Naive thymus-derived CD4-positive, alpha-beta T cell (primary cell): ENCODE measurements at regions not wholly inside any gene's neighbourhood (a gene's known extent, or its start where the extent isn't known, plus 50 kb on each side); places are given as distances from the start of the nearest gene placed in this dataset.
A peak's percentile ranks its signal among the peaks of the same experiment; 100 is the strongest.

Source experiments
- ATAC-seq: fragments of 150-1000 bp; cut with Tn5 transposase; 2 replicates; pipeline ENCODE4 v1.10.0; 2021; ENCODE audit warnings: mild to moderate bottlenecking, moderate library complexity
- CTCF ChIA-PET: fragments of 350-600 bp; sonication (Branson Sonifier 250); formaldehyde crosslinking; loops from one replicate; lab custom pipeline; 2021; ENCODE audit warnings: antibody characterized with exemption; lab: Charles Lee
- POLR2A ChIA-PET: fragments of 350-600 bp; sonication (Branson Sonifier 250); formaldehyde crosslinking; loops from one replicate; lab custom pipeline; 2021; ENCODE audit warnings: antibody characterized with exemption, inconsistent platforms; lab: Charles Lee
- DNase-seq, 9 donors: peaks; one replicate each; pipeline versions ENCODE4 v3.0.0 to v3.0.0-alpha.2; 2020 to 2022; ENCODE audit warnings: mixed read lengths in 1 of 9
- H3K27ac ChIP-seq: one replicate; pipeline ENCODE4 v1.7.0; 2013; ENCODE audit warnings: mild to moderate bottlenecking, low read depth, low read length, moderate library complexity
- H3K27me3 ChIP-seq, 2 donors: one replicate each; pipeline ENCODE4 v1.7.0; 2013; ENCODE audit warnings: low read length in 2 of 2, mild to moderate bottlenecking in 2 of 2, moderate library complexity in 2 of 2; ENCODE audit not compliant: control insufficient read depth in 2 of 2, insufficient read depth in 2 of 2
- H3K36me3 ChIP-seq, 3 experiments: 1 replicate in 2 of 3; 2 replicates in 1 of 3; pipeline ENCODE4 v1.7.0; 2013; ENCODE audit warnings: low read length in 3 of 3, mild to moderate bottlenecking in 3 of 3, moderate library complexity in 1 of 3; ENCODE audit not compliant: insufficient read depth in 3 of 3, control insufficient read depth in 2 of 3
- H3K4me1 ChIP-seq, 2 donors: one replicate each; pipeline ENCODE4 v1.7.0; 2013; ENCODE audit warnings: low read length in 2 of 2, mild to moderate bottlenecking in 2 of 2, moderate library complexity in 1 of 2; ENCODE audit not compliant: control insufficient read depth in 2 of 2, insufficient read depth in 2 of 2
- H3K4me3 ChIP-seq: 2 replicates; pipeline ENCODE4 v1.7.0; 2013; ENCODE audit warnings: mild to moderate bottlenecking, low read length
- H3K9me3 ChIP-seq, 3 experiments: 1 replicate in 2 of 3; 2 replicates in 1 of 3; pipeline ENCODE4 v1.7.0; 2013; ENCODE audit warnings: low read length in 3 of 3; ENCODE audit not compliant: control insufficient read depth in 2 of 3
- H3K27ac Mint-ChIP-seq, 9 donors: one replicate each; pipeline ENCODE4 v1.8.0; 2020 to 2022; ENCODE audit warnings: mixed read lengths in 9 of 9, mild to moderate bottlenecking in 8 of 9, moderate library complexity in 5 of 9, inconsistent platforms in 2 of 9
- H3K27me3 Mint-ChIP-seq, 5 donors: one replicate each; pipeline ENCODE4 v1.8.0; 2021 to 2022; ENCODE audit warnings: mixed read lengths in 5 of 5, mild to moderate bottlenecking in 1 of 5
- H3K36me3 Mint-ChIP-seq, 5 donors: one replicate each; pipeline ENCODE4 v1.8.0; 2020 to 2022; ENCODE audit warnings: mixed read lengths in 5 of 5, mild to moderate bottlenecking in 3 of 5, inconsistent platforms in 1 of 5
- H3K4me1 Mint-ChIP-seq, 7 donors: one replicate each; pipeline ENCODE4 v1.8.0; 2020 to 2022; ENCODE audit warnings: mixed read lengths in 7 of 7, mild to moderate bottlenecking in 3 of 7, inconsistent platforms in 1 of 7
- H3K4me3 Mint-ChIP-seq, 10 donors: one replicate each; pipeline ENCODE4 v1.8.0; 2020 to 2022; ENCODE audit warnings: mild to moderate bottlenecking in 10 of 10, mixed read lengths in 10 of 10, moderate library complexity in 6 of 10, inconsistent platforms in 2 of 10
- H3K9me3 Mint-ChIP-seq, 11 donors: one replicate each; pipeline ENCODE4 v1.8.0; 2020 to 2022; ENCODE audit warnings: mixed read lengths in 11 of 11, mild to moderate bottlenecking in 4 of 11, inconsistent platforms in 1 of 11, moderate library complexity in 1 of 11
- intact Hi-C, 2 donors: fragments of 100-400 bp; cut with micrococcal nuclease; formaldehyde crosslinking; loops; one replicate each; pipeline ENCODE4 v1.15.1; 2023

GRCh38 chr9:108479989-108480652 is 375.7 kb downstream of the ACTL7B start:
- Histone ChIP-seq H3K9me3 (no peaks in the 10 kb centered on the region), H3K27me3 (no peaks in the 10 kb centered on the region), H3K36me3 (no peaks in the 10 kb centered on the region), H3K4me3 (no peak overlapping the region), H3K4me1 (no peaks in the 10 kb centered on the region), H3K27ac (no peak overlapping the region)
- CTCF ChIA-PET: no interaction called here
- DNase-seq: no peak
- intact Hi-C loops: no loop called here
- H3K9me3 Mint-ChIP-seq: peaks cover 0 to 9% (median 0%) of the 10 kb centered on the region in 11 donors
- no peak overlapping the region for H3K4me3 Mint-ChIP-seq
- POLR2A ChIA-PET: interaction anchor here (0.6 kb wide), 1 partner anchor 71 kb away, joined by 3 read pairs; no protein-coding TSS in a partner anchor
- peaks cover 0 to 12% (median 0%) of the 10 kb centered on the region in 5 donors for H3K27me3 Mint-ChIP-seq
- H3K4me1 Mint-ChIP-seq: no peaks in the 10 kb centered on the region
- no peaks in the 10 kb centered on the region for H3K36me3 Mint-ChIP-seq
- ATAC-seq: no peak
- H3K27ac Mint-ChIP-seq: no peak overlapping the region

GRCh38 chr9:108478431-108479332 is 377.1 kb downstream of the ACTL7B start:
- peak; percentile 22 for ATAC-seq
- no peak for DNase-seq
- Histone ChIP-seq H3K4me3 (no peak overlapping the region), H3K27me3 (no peaks in the 10 kb centered on the region), H3K36me3 (no peaks in the 10 kb centered on the region), H3K9me3 (peaks cover 0 to 3% (median 0%) of the 10 kb centered on the region in 3 experiments), H3K4me1 (no peaks in the 10 kb centered on the region), H3K27ac (no peak overlapping the region)
- no peak overlapping the region for H3K4me3 Mint-ChIP-seq
- H3K36me3 Mint-ChIP-seq: no peaks in the 10 kb centered on the region
- H3K27ac Mint-ChIP-seq: no peak overlapping the region
- POLR2A ChIA-PET: no interaction called here
- CTCF ChIA-PET: no interaction called here
- H3K9me3 Mint-ChIP-seq: peaks cover 0 to 9% (median 0%) of the 10 kb centered on the region in 11 donors
- intact Hi-C loops: no loop called here
- peaks cover 0 to 12% (median 0%) of the 10 kb centered on the region in 5 donors for H3K27me3 Mint-ChIP-seq
- H3K4me1 Mint-ChIP-seq: no peaks in the 10 kb centered on the region

GRCh38 chr9:108477529-108478006 is 378.2 kb downstream of the ACTL7B start:
- Histone ChIP-seq H3K36me3 (no peaks in the 10 kb centered on the region), H3K4me3 (no peak overlapping the region), H3K27me3 (no peaks in the 10 kb centered on the region), H3K4me1 (no peaks in the 10 kb centered on the region), H3K9me3 (peaks cover 0 to 3% (median 0%) of the 10 kb centered on the region in 3 experiments), H3K27ac (no peak overlapping the region)
- ATAC-seq: no peak
- Mint-ChIP-seq H3K9me3 (peaks cover 0 to 10% (median 0%) of the 10 kb centered on the region in 11 donors), H3K4me1 (no peaks in the 10 kb centered on the region), H3K4me3 (no peak overlapping the region), H3K36me3 (peaks cover 0 to 5% (median 0%) of the 10 kb centered on the region in 5 donors), H3K27ac (no peak overlapping the region), H3K27me3 (peaks cover 0 to 6% (median 0%) of the 10 kb centered on the region in 5 donors)
- ChIA-PET POLR2A (no interaction called here), CTCF (no interaction called here)
- no peak for DNase-seq
- intact Hi-C loops: no loop called here

GRCh38 chr9:108476574-108476973 is 379.2 kb downstream of the ACTL7B start:
- CTCF ChIA-PET: no interaction called here
- no peaks in the 10 kb centered on the region for H3K27me3 ChIP-seq
- no peak overlapping the region for H3K4me3 ChIP-seq
- Mint-ChIP-seq H3K4me3 (no peak overlapping the region), H3K27ac (no peak overlapping the region), H3K4me1 (no peaks in the 10 kb centered on the region), H3K9me3 (peaks cover 0 to 13% (median 0%) of the 10 kb centered on the region in 11 donors), H3K36me3 (peaks cover 0 to 7% (median 0%) of the 10 kb centered on the region in 5 donors), H3K27me3 (peaks cover 0 to 9% (median 0%) of the 10 kb centered on the region in 5 donors)
- peaks cover 0 to 3% (median 0%) of the 10 kb centered on the region in 3 experiments for H3K9me3 ChIP-seq
- no peak overlapping the region for H3K27ac ChIP-seq
- no peaks in the 10 kb centered on the region for H3K36me3 ChIP-seq
- H3K4me1 ChIP-seq: no peaks in the 10 kb centered on the region
- intact Hi-C loops: no loop called here
- ATAC-seq (no peak), DNase-seq (no peak)
- POLR2A ChIA-PET: no interaction called here

GRCh38 chr9:108475813-108476212 is 380.0 kb downstream of the ACTL7B start:
- Mint-ChIP-seq H3K9me3 (peaks cover 0 to 17% (median 0%) of the 10 kb centered on the region in 11 donors), H3K4me1 (no peaks in the 10 kb centered on the region), H3K4me3 (no peak overlapping the region), H3K27me3 (peaks cover 0 to 9% (median 0%) of the 10 kb centered on the region in 5 donors), H3K27ac (no peak overlapping the region), H3K36me3 (peaks cover 0 to 7% (median 0%) of the 10 kb centered on the region in 5 donors)
- intact Hi-C loops: no loop called here
- Histone ChIP-seq H3K36me3 (no peaks in the 10 kb centered on the region), H3K9me3 (peaks cover 0 to 3% (median 0%) of the 10 kb centered on the region in 3 experiments), H3K27me3 (no peaks in the 10 kb centered on the region), H3K4me1 (no peaks in the 10 kb centered on the region), H3K27ac (no peak overlapping the region), H3K4me3 (no peak overlapping the region)
- ChIA-PET CTCF (no interaction called here), POLR2A (no interaction called here)
- DNase-seq (no peak), ATAC-seq (no peak)

- ATAC-seq: no peak
- peaks cover 0 to 9% (median 0%) of the 10 kb centered on the region in 5 donors for H3K27me3 Mint-ChIP-seq
These were observed 381.4 kb downstream of the ACTL7B start for GRCh38 chr9:108474356-108474755.

More at GRCh38 chr9:108474356-108474755, 381.4 kb downstream of the ACTL7B start:
- Histone ChIP-seq H3K27ac (no peak overlapping the region), H3K4me3 (no peak overlapping the region), H3K36me3 (no peaks in the 10 kb centered on the region), H3K27me3 (no peaks in the 10 kb centered on the region), H3K4me1 (no peaks in the 10 kb centered on the region), H3K9me3 (peaks cover 0 to 3% (median 0%) of the 10 kb centered on the region in 3 experiments)
- Mint-ChIP-seq H3K4me3 (no peak overlapping the region), H3K4me1 (no peaks in the 10 kb centered on the region), H3K36me3 (peaks cover 0 to 7% (median 0%) of the 10 kb centered on the region in 5 donors), H3K27ac (no peak overlapping the region), H3K9me3 (peaks cover 0 to 12% (median 1%) of the 10 kb centered on the region in 11 donors)
- ChIA-PET POLR2A (no interaction called here), CTCF (no interaction called here)
- no peak for DNase-seq
- intact Hi-C loops: no loop called here
